IPS DF 4.7 (cell line): ENCODE measurements at regions not wholly inside any gene's neighbourhood (a gene's known extent, or its start where the extent isn't known, plus 50 kb on each side); places are given as distances from the start of the nearest gene placed in this dataset.
"Not testable (repeated sequence)": the region's sequence is repeated elsewhere in the genome, so short reads cannot be mapped to it uniquely, and the experiment has no call there.

ENCODE experiments used
- DNase-seq: peaks from one replicate; pipeline ENCODE4 v3.0.0-alpha.2; 2013; ENCODE audit warnings: low spot score; ENCODE audit errors: extremely low read depth

- DNase-seq = no peak
Observed at GRCh38 chr6:96276305-96276704, 245.3 kb upstream of the UFL1 start.

GRCh38 chr6:96276856-96277255, 244.8 kb upstream of the UFL1 start:
- DNase-seq = no peak

GRCh38 chr6:96279084-96279483, 242.5 kb upstream of the UFL1 start:
- no peak for DNase-seq

- no peak for DNase-seq
Observed at GRCh38 chr6:96286503-96286902, 235.1 kb upstream of the UFL1 start.

- no peak for DNase-seq
Observed at GRCh38 chr6:96299525-96299924, 222.1 kb upstream of the UFL1 start.

- no peak for DNase-seq
Observed at GRCh38 chr6:96301023-96301422, 220.6 kb upstream of the UFL1 start.

- no peak for DNase-seq
Observed at GRCh38 chr6:96301781-96302180, 219.8 kb upstream of the UFL1 start.

GRCh38 chr6:96302991-96303390, 218.6 kb upstream of the UFL1 start:
- no peak for DNase-seq

- DNase-seq = no peak
Observed at GRCh38 chr6:96304997-96305396, 216.6 kb upstream of the UFL1 start.

GRCh38 chr6:96330884-96331283, 190.7 kb upstream of the UFL1 start:
- DNase-seq = no peak

- DNase-seq = no peak
Observed at GRCh38 chr6:96340164-96340563, 181.4 kb upstream of the UFL1 start.

GRCh38 chr6:96345501-96345900, 176.1 kb upstream of the UFL1 start:
- no peak for DNase-seq

GRCh38 chr6:96381246-96381645, 140.4 kb upstream of the UFL1 start:
- DNase-seq = no peak

- DNase-seq = peak; percentile 53
Observed at GRCh38 chr6:96391776-96392360, 129.7 kb upstream of the UFL1 start.

- DNase-seq = no peak
Observed at GRCh38 chr6:96394727-96395126, 126.9 kb upstream of the UFL1 start.

- no peak for DNase-seq
Observed at GRCh38 chr6:96410467-96410866, 111.1 kb upstream of the UFL1 start.

- DNase-seq = no peak
Observed at GRCh38 chr6:96420294-96420693, 101.3 kb upstream of the UFL1 start.

- no peak for DNase-seq
Observed at GRCh38 chr6:96433950-96434349, 87.7 kb upstream of the UFL1 start.

- DNase-seq = no peak
Observed at GRCh38 chr6:96436398-96436797, 85.2 kb upstream of the UFL1 start.

- DNase-seq = not testable (repeated sequence)
Observed at GRCh38 chr6:96437228-96437627, 84.4 kb upstream of the UFL1 start.

- no peak for DNase-seq
Observed at GRCh38 chr6:96450082-96450769, 71.4 kb upstream of the UFL1 start.

- DNase-seq = no peak
Observed at GRCh38 chr6:96450770-96451130, 70.9 kb upstream of the UFL1 start.

GRCh38 chr6:96458771-96459170, 62.8 kb upstream of the UFL1 start:
- no peak for DNase-seq
